Esophagus muscularis mucosa (tissue), 4 donors: ENCODE measurements at regions not wholly inside any gene's neighbourhood (a gene's known extent, or its start where the extent isn't known, plus 50 kb on each side); places are given as distances from the start of the nearest gene placed in this dataset.

Source experiments
- CTCF ChIP-seq, 3 experiments: fragments of 200-600 bp in 2 of 3; fragments of 450-650 bp in 1 of 3; sonication (generic) in 2 of 3; IDR thresholded peaks; one replicate each; pipeline ENCODE4 v1.5.1; 2017 to 2019; ENCODE audit warnings: antibody characterized with exemption in 3 of 3, mild to moderate bottlenecking in 2 of 3, moderate library complexity in 1 of 3
- EP300 ChIP-seq: sonication (generic); formaldehyde crosslinking; IDR thresholded peaks from one replicate; pipeline ENCODE4 v1.6.1; 2017; ENCODE audit warnings: antibody characterized with exemption
- POLR2A ChIP-seq: fragments of 450-650 bp; IDR thresholded peaks from one replicate; pipeline ENCODE4 v1.6.1; 2017; ENCODE audit warnings: antibody characterized with exemption, moderate library complexity, mild to moderate bottlenecking, low read depth
- POLR2AphosphoS5 ChIP-seq, 2 donors: sonication (generic); formaldehyde crosslinking; IDR thresholded peaks; one replicate each; pipeline ENCODE4 v1.6.1; 2017; ENCODE audit warnings: antibody characterized with exemption in 2 of 2

DNA sequence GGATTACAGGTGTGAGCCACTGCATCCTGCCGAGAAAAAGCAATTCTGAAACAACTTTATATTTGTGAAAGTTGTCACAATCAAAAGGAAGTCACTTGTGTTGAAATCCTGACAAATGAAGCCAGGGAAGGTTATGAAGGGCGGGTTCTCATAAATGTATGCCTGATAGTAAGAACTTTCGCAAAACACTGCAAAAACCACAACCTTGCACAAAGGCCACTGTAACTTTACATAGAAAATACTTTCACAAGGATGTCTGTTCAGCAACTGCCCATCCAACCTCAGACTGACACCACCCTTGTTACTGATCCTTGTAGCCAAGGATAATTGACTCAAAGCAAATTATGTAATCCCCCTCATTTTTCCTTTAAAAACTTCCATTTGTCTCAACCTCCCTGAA lies 90.6 kb downstream of the SLC4A3 start:
- TF ChIP-seq POLR2A (no peak), CTCF (IDR thresholded peaks at IDR 0.05) (no peak), POLR2AphosphoS5 (IDR thresholded peaks at IDR 0.05) (no peak), EP300 (no peak)
